Neuronal stem cell (in vitro differentiated cells): ENCODE measurements at regions not wholly inside any gene's neighbourhood (a gene's known extent, or its start where the extent isn't known, plus 50 kb on each side); places are given as distances from the start of the nearest gene placed in this dataset.

ENCODE experiments used
- DNase-seq: peaks from one replicate; pipeline ENCODE4 v3.0.0-alpha.2; 2013; ENCODE audit warnings: low spot score
- H2AFZ ChIP-seq: one replicate; pipeline ENCODE4 v1.6.1; 2013; ENCODE audit warnings: mild to moderate bottlenecking, low read length, inconsistent platforms
- H2AK5ac ChIP-seq: 2 replicates; pipeline ENCODE4 v1.6.1; 2013; ENCODE audit warnings: low read depth, mild to moderate bottlenecking, inconsistent platforms, low read length, moderate library complexity, mixed read lengths
- H2BK120ac ChIP-seq: 2 replicates; pipeline ENCODE4 v1.6.1; 2013; ENCODE audit warnings: low read depth, mild to moderate bottlenecking, inconsistent platforms, low read length, moderate library complexity, mixed read lengths
- H2BK12ac ChIP-seq: one replicate; pipeline ENCODE4 v1.6.1; 2013; ENCODE audit warnings: low read length, inconsistent platforms
- H2BK15ac ChIP-seq: 2 replicates; pipeline ENCODE4 v1.6.1; 2013; ENCODE audit warnings: mild to moderate bottlenecking, low read length, inconsistent platforms, mixed read lengths
- H2BK5ac ChIP-seq: one replicate; pipeline ENCODE4 v1.6.1; 2013; ENCODE audit warnings: inconsistent platforms, mild to moderate bottlenecking, low read length, moderate library complexity
- H3K14ac ChIP-seq: one replicate; pipeline ENCODE4 v1.6.1; 2013; ENCODE audit warnings: low read length, inconsistent platforms
- H3K18ac ChIP-seq: 2 replicates; pipeline ENCODE4 v1.6.1; 2013; ENCODE audit warnings: low read length, inconsistent platforms
- H3K23ac ChIP-seq: 2 replicates; pipeline ENCODE4 v1.6.1; 2013; ENCODE audit warnings: low read depth, mild to moderate bottlenecking, mixed read lengths, low read length, inconsistent platforms; ENCODE audit not compliant: poor library complexity
- H3K27ac ChIP-seq: replicated peaks from 3 replicates; pipeline ENCODE4 v1.5.1; 2013; ENCODE audit warnings: low read length, inconsistent platforms
- H3K27me3 ChIP-seq, 3 experiments: 2 replicates each; pipeline ENCODE4 v1.6.1; 2013; ENCODE audit warnings: low read length in 3 of 3, mild to moderate bottlenecking in 2 of 3, inconsistent platforms in 1 of 3, low read depth in 1 of 3, mixed read lengths in 1 of 3, moderate library complexity in 1 of 3; ENCODE audit not compliant: control insufficient read depth in 3 of 3, insufficient read depth in 3 of 3
- H3K36me3 ChIP-seq, 2 donors: replicated peaks in 1 of 2; 2 replicates each; pipeline ENCODE4 v1.6.1; 2013; ENCODE audit warnings: low read length in 2 of 2; ENCODE audit not compliant: control insufficient read depth in 2 of 2, insufficient read depth in 2 of 2
- H3K4ac ChIP-seq: 2 replicates; pipeline ENCODE4 v1.6.1; 2013; ENCODE audit warnings: inconsistent platforms, mild to moderate bottlenecking, low read length, moderate library complexity
- H3K4me1 ChIP-seq, 2 donors: 1 replicate in 1 of 2; 2 replicates in 1 of 2; pipeline ENCODE4 v1.6.1; 2013; ENCODE audit warnings: low read length in 2 of 2, low read depth in 1 of 2; ENCODE audit not compliant: control insufficient read depth in 2 of 2, insufficient read depth in 1 of 2
- H3K4me2 ChIP-seq: one replicate; pipeline ENCODE4 v1.6.1; 2013; ENCODE audit warnings: mild to moderate bottlenecking, low read length, inconsistent platforms; ENCODE audit not compliant: insufficient read depth, poor library complexity, severe bottlenecking
- H3K4me3 ChIP-seq, 2 donors: 2 replicates each; pipeline ENCODE4 v1.5.1; 2013; ENCODE audit warnings: low read length in 2 of 2, mild to moderate bottlenecking in 2 of 2, inconsistent platforms in 1 of 2, moderate library complexity in 1 of 2
- H3K79me1 ChIP-seq: one replicate; pipeline ENCODE4 v1.6.1; 2013; ENCODE audit warnings: low read depth, mild to moderate bottlenecking, inconsistent platforms, low read length, moderate library complexity
- H3K9ac ChIP-seq: one replicate; pipeline ENCODE4 v1.6.1; 2013; ENCODE audit warnings: mild to moderate bottlenecking, low read depth, low read length, inconsistent platforms; ENCODE audit not compliant: poor library complexity
- H3K9me3 ChIP-seq, 2 donors: replicated peaks in 1 of 2; 2 replicates each; pipeline versions ENCODE3 to v1.6.1; 2013; ENCODE audit warnings: low read length in 2 of 2, mild to moderate bottlenecking in 2 of 2, inconsistent platforms in 1 of 2, low read depth in 1 of 2, mixed read lengths in 1 of 2, moderate library complexity in 1 of 2; ENCODE audit not compliant: control insufficient read depth in 2 of 2, insufficient read depth in 1 of 2
- H4K8ac ChIP-seq: one replicate; pipeline ENCODE4 v1.6.1; 2013; ENCODE audit warnings: low read depth, mild to moderate bottlenecking, inconsistent platforms, low read length, moderate library complexity
- H4K91ac ChIP-seq: one replicate; pipeline ENCODE4 v1.6.1; 2013; ENCODE audit warnings: low read length, low read depth, mild to moderate bottlenecking, inconsistent platforms; ENCODE audit not compliant: poor library complexity
- WGBS, 2 donors: extraction: QIAGEN DNeasy Blood & Tissue Kit; methylation state at CpG; one replicate each; pipeline ENCODE4 v1.1.7; 2013; ENCODE audit warnings: missing lambda C conversion rate in 2 of 2, mixed read lengths in 1 of 2; ENCODE audit not compliant: insufficient read length in 2 of 2, insufficient replicate concordance in 1 of 2; ENCODE audit errors: extremely low coverage in 2 of 2; 5-methylcytosine and 5-hydroxymethylcytosine counted together

- Histone ChIP-seq H3K18ac (no peak overlapping the region), H4K91ac (no peak overlapping the region), H3K4me3 (no peak overlapping the region), H3K27ac (peak overlapping the region; percentile 88), H4K8ac (no peak overlapping the region), H2BK15ac (no peak overlapping the region), H3K36me3 (no peaks in the 10 kb centered on the region), H3K23ac (no peak overlapping the region), H2AK5ac (no peak overlapping the region), H3K9me3 (peaks cover 2 to 23% of the 10 kb centered on the region in 2 donors), H2BK120ac (no peak overlapping the region), H2BK12ac (no peak overlapping the region), H3K4me1 (peaks cover 15 to 27% of the 10 kb centered on the region in 2 donors), H2BK5ac (no peak overlapping the region), H3K14ac (no peak overlapping the region), H2AFZ (peak overlapping the region; percentile 26), H3K27me3 (peaks cover 0 to 2% (median 0%) of the 10 kb centered on the region in 3 experiments), H3K9ac (no peak overlapping the region), H3K4me2 (no peak overlapping the region), H3K79me1 (no peaks in the 10 kb centered on the region), H3K4ac (no peak overlapping the region)
- no CpG with 5 or more reads among the region's 4 CpGs for WGBS, 2 donors
- DNase-seq = peak; percentile 87
These were observed 224.3 kb downstream of the NEDD1 start for GRCh38 chr12:97131220-97131981.

GRCh38 chr12:97132270-97132669 is 225.2 kb downstream of the NEDD1 start:
- Histone ChIP-seq H3K27ac (no peak overlapping the region), H3K27me3 (peaks cover 0 to 2% (median 0%) of the 10 kb centered on the region in 3 experiments), H2BK5ac (no peak overlapping the region), H2BK120ac (no peak overlapping the region), H2AK5ac (no peak overlapping the region), H2AFZ (no peak overlapping the region), H3K4ac (no peak overlapping the region), H3K4me3 (no peak overlapping the region), H3K36me3 (no peaks in the 10 kb centered on the region), H4K8ac (no peak overlapping the region), H4K91ac (no peak overlapping the region), H3K79me1 (no peaks in the 10 kb centered on the region), H3K9ac (no peak overlapping the region), H3K18ac (no peak overlapping the region), H2BK15ac (no peak overlapping the region), H3K23ac (no peak overlapping the region), H2BK12ac (no peak overlapping the region), H3K9me3 (peaks cover 2 to 23% of the 10 kb centered on the region in 2 donors), H3K4me2 (no peak overlapping the region), H3K14ac (no peak overlapping the region), H3K4me1 (peaks cover 18 to 24% of the 10 kb centered on the region in 2 donors)
- WGBS, 2 donors = no CpG with 5 or more reads among the region's 2 CpGs
- DNase-seq = no peak

- Histone ChIP-seq H4K91ac (no peak overlapping the region), H3K36me3 (no peaks in the 10 kb centered on the region), H2BK12ac (no peak overlapping the region), H4K8ac (no peak overlapping the region), H2AK5ac (no peak overlapping the region), H3K18ac (no peak overlapping the region), H3K4me2 (no peak overlapping the region), H3K4ac (no peak overlapping the region), H2BK15ac (no peak overlapping the region), H2BK120ac (no peak overlapping the region), H3K79me1 (no peaks in the 10 kb centered on the region), H3K23ac (no peak overlapping the region), H2AFZ (peak overlapping the region; percentile 0), H3K27ac (no peak overlapping the region), H2BK5ac (no peak overlapping the region), H3K4me1 (peaks cover 14 to 24% of the 10 kb centered on the region in 2 donors), H3K4me3 (no peak overlapping the region), H3K9me3 (peaks cover under 1 to 9% of the 10 kb centered on the region in 2 donors), H3K27me3 (peaks cover 0 to 1% (median 0%) of the 10 kb centered on the region in 3 experiments), H3K14ac (no peak overlapping the region), H3K9ac (no peak overlapping the region)
- DNase-seq = no peak
- WGBS, 2 donors = no CpG with 5 or more reads among the region's 1 CpG
These were observed 227.4 kb downstream of the NEDD1 start for GRCh38 chr12:97134495-97134894.

GRCh38 chr12:97140355-97140754 is 233.3 kb downstream of the NEDD1 start:
- Histone ChIP-seq H3K4ac (no peak overlapping the region), H3K79me1 (no peaks in the 10 kb centered on the region), H3K18ac (no peak overlapping the region), H2BK12ac (no peak overlapping the region), H3K4me3 (no peak overlapping the region), H2BK15ac (no peak overlapping the region), H3K4me1 (peaks cover 13 to 25% of the 10 kb centered on the region in 2 donors), H3K23ac (no peak overlapping the region), H3K14ac (no peak overlapping the region), H3K4me2 (no peak overlapping the region), H3K36me3 (no peaks in the 10 kb centered on the region), H4K91ac (no peak overlapping the region), H2AFZ (no peak overlapping the region), H4K8ac (no peak overlapping the region), H3K9ac (no peak overlapping the region), H3K27me3 (no peaks in the 10 kb centered on the region), H3K9me3 (peaks cover 0 to 4% of the 10 kb centered on the region in 2 donors), H2BK120ac (no peak overlapping the region), H2AK5ac (no peak overlapping the region), H2BK5ac (no peak overlapping the region), H3K27ac (no peak overlapping the region)
- no peak for DNase-seq
- WGBS, 2 donors = no CpG with 5 or more reads among the region's 4 CpGs
